ENCODE measurements at regions not wholly inside any gene's neighbourhood (a gene's known extent, or its start where the extent isn't known, plus 50 kb on each side); places are given as distances from the start of the nearest gene placed in this dataset.

GRCh38 chr12:82174383-82174782 is 183.8 kb downstream of the CCDC59 start:
- DNase-seq (ENCODE audit: low spot score), result no peak

- no peak for DNase-seq (ENCODE audit: low spot score)
Observed at GRCh38 chr12:82149045-82149444, 209.1 kb downstream of the CCDC59 start.

- no peak for DNase-seq (ENCODE audit: low spot score)
Observed at GRCh38 chr12:82146740-82147139, 211.4 kb downstream of the CCDC59 start.

- DNase-seq (ENCODE audit: low spot score), result no peak
Observed at GRCh38 chr12:82144505-82144904, 213.7 kb downstream of the CCDC59 start.

- no peak for DNase-seq (ENCODE audit: low spot score)
Observed at GRCh38 chr12:82132390-82132789, 225.8 kb downstream of the CCDC59 start.

- DNase-seq (ENCODE audit: low spot score), result no peak
Observed at GRCh38 chr12:82130762-82131161, 227.4 kb downstream of the CCDC59 start.

- no peak for DNase-seq (ENCODE audit: low spot score)
Observed at GRCh38 chr12:82124711-82125380, 233.3 kb downstream of the CCDC59 start.

- no peak for DNase-seq (ENCODE audit: low spot score)
Observed at GRCh38 chr12:82121545-82121944, 236.6 kb downstream of the CCDC59 start.

GRCh38 chr12:82120901-82121300 is 237.3 kb downstream of the CCDC59 start:
- no peak for DNase-seq (ENCODE audit: low spot score)

- no peak for DNase-seq (ENCODE audit: low spot score)
Observed at GRCh38 chr12:82109243-82109642, 248.9 kb downstream of the CCDC59 start.

- DNase-seq (ENCODE audit: low spot score), result no peak
Observed at GRCh38 chr12:82108615-82109014, 249.6 kb downstream of the CCDC59 start.

- DNase-seq (ENCODE audit: low spot score), result no peak
Observed at GRCh38 chr12:82099216-82099615, 259.0 kb downstream of the CCDC59 start.

- DNase-seq (ENCODE audit: low spot score), result no peak
Observed at GRCh38 chr12:82097877-82098276, 260.3 kb downstream of the CCDC59 start.

GRCh38 chr12:82097438-82097837 is 260.7 kb downstream of the CCDC59 start:
- no peak for DNase-seq (ENCODE audit: low spot score)

- DNase-seq (ENCODE audit: low spot score), result no peak
Observed at GRCh38 chr12:82090165-82090564, 268.0 kb downstream of the CCDC59 start.

GRCh38 chr12:82089369-82090121 is 268.6 kb downstream of the CCDC59 start:
- no peak for DNase-seq (ENCODE audit: low spot score)

- DNase-seq (ENCODE audit: low spot score), result no peak
Observed at GRCh38 chr12:82082501-82082900, 275.7 kb downstream of the CCDC59 start.

GRCh38 chr12:82069931-82070514 is 288.2 kb downstream of the CCDC59 start:
- DNase-seq (ENCODE audit: low spot score), result no peak

- DNase-seq (ENCODE audit: low spot score), result no peak
Observed at GRCh38 chr12:82058197-82058596, 299.0 kb upstream of the PPFIA2 start.

GRCh38 chr12:82057770-82058169 is 298.6 kb upstream of the PPFIA2 start:
- no peak for DNase-seq (ENCODE audit: low spot score)

- DNase-seq (ENCODE audit: low spot score), result no peak
Observed at GRCh38 chr12:82055391-82055790, 296.2 kb upstream of the PPFIA2 start.

GRCh38 chr12:82054566-82054965 is 295.4 kb upstream of the PPFIA2 start:
- no peak for DNase-seq (ENCODE audit: low spot score)

GRCh38 chr12:82047446-82047845 is 288.3 kb upstream of the PPFIA2 start:
- no peak for DNase-seq (ENCODE audit: low spot score)

All from CD4-positive, alpha-beta T cell treated with Interleukin-6 at 100 ng/mL for 8 hours (primary cell).